IPS DF 6.9 (cell line): ENCODE measurements at regions not wholly inside any gene's neighbourhood (a gene's known extent, or its start where the extent isn't known, plus 50 kb on each side); places are given as distances from the start of the nearest gene placed in this dataset.

Source experiments
- DNase-seq: peaks from one replicate; pipeline ENCODE4 v3.0.0-alpha.2; 2013; ENCODE audit warnings: low read depth, low spot score
- H3K27ac ChIP-seq: one replicate; pipeline ENCODE4 v1.5.1; 2013; ENCODE audit warnings: low read length, control low read depth
- H3K27me3 ChIP-seq: 2 replicates; pipeline ENCODE4 v1.6.1; 2013; ENCODE audit warnings: mild to moderate bottlenecking, low read length; ENCODE audit not compliant: control insufficient read depth, insufficient read depth
- H3K36me3 ChIP-seq: 2 replicates; pipeline ENCODE4 v1.6.1; 2013; ENCODE audit warnings: low read length; ENCODE audit not compliant: control insufficient read depth, insufficient read depth
- H3K4me1 ChIP-seq: 2 replicates; pipeline ENCODE4 v1.6.1; 2013; ENCODE audit warnings: low read length; ENCODE audit not compliant: control insufficient read depth, insufficient read depth
- H3K4me3 ChIP-seq: 2 replicates; pipeline ENCODE4 v1.5.1; 2013; ENCODE audit warnings: mild to moderate bottlenecking, low read length
- H3K9me3 ChIP-seq: 2 replicates; pipeline ENCODE4 v1.6.1; 2013; ENCODE audit warnings: low read length, inconsistent platforms; ENCODE audit not compliant: control insufficient read depth, insufficient read depth
- WGBS: extraction: QIAGEN DNeasy Blood & Tissue Kit; methylation state at CpG from one replicate; pipeline ENCODE4 v1.1.7; 2013; ENCODE audit warnings: mixed read lengths, missing lambda C conversion rate; ENCODE audit not compliant: insufficient read length, insufficient coverage; 5-methylcytosine and 5-hydroxymethylcytosine counted together

DNA sequence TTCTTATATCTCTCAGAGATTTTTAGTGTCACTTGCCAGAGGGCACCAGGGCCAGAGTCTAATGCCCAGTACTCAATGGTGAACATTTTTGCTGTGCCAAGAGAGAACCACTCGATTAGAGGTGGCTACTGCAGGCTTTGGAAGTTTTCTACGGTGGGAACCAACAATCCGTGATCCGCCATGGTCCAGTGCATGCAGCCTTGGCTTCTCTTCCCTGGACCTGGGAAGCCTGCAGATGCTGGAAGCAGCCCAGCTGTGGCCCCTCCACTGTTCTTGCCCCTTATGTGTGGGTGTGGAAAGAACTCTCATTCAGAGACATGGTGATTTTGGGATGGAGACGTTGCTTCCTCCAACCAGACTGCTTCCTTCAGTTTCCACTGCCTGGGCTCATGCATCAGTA lies 224.2 kb downstream of the TSHZ3 start:
- Histone ChIP-seq H3K4me1 (no peaks in the 10 kb centered on the region), H3K36me3 (no peaks in the 10 kb centered on the region), H3K9me3 (no peaks in the 10 kb centered on the region), H3K4me3 (no peak overlapping the region), H3K27ac (no peak overlapping the region), H3K27me3 (no peaks in the 10 kb centered on the region)
- no CpG with 5 or more reads among the region's 5 CpGs for WGBS
- DNase-seq: no peak

DNA sequence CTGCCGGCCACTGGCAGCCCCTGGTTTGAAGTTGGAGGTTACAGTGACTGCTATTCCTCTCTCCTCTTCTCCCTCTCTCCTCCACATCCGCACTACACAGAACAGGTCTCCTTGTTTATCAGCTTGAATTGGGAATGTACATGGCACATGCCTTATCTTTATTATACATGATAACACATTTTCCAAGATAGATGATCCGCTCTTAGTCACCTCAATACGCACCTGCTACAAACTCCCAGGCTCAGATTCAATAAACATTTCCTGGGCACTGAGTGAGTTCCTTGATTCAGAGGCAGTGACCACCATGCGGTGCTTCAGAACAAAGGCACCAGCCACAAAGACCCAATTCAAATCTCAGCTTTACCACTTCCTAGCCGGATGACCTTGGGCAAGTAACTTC lies 227.7 kb downstream of the TSHZ3 start:
- Histone ChIP-seq H3K4me1 (no peaks in the 10 kb centered on the region), H3K27me3 (no peaks in the 10 kb centered on the region), H3K27ac (no peak overlapping the region), H3K9me3 (no peaks in the 10 kb centered on the region), H3K4me3 (no peak overlapping the region), H3K36me3 (no peaks in the 10 kb centered on the region)
- no CpG with 5 or more reads among the region's 6 CpGs for WGBS
- no peak for DNase-seq

DNA sequence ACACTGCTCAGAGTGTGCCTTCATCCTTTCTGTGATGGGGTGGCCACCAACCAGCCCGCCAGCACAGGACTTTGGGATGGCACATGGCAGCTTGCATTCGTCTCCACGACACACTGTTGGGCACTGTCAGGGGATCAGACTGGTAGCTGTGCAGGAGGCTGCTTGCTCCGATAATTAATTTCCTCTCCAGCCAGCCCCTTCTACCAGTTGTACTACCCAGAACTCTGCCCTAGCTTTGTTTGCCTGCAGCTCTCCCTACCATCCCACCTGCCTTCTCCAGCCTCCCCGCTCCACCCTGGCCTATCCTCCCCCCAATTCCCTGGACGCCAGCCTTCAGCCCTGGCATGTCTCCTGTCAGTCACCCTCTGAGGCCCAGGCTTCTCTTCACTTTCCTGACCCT lies 228.3 kb downstream of the TSHZ3 start:
- no peaks in the 10 kb centered on the region for H3K36me3 ChIP-seq
- H3K4me1 ChIP-seq: no peaks in the 10 kb centered on the region
- no CpG with 5 or more reads among the region's 6 CpGs for WGBS
- no peak overlapping the region for H3K4me3 ChIP-seq
- no peak overlapping the region for H3K27ac ChIP-seq
- no peaks in the 10 kb centered on the region for H3K27me3 ChIP-seq
- no peaks in the 10 kb centered on the region for H3K9me3 ChIP-seq
- no peak for DNase-seq

DNA sequence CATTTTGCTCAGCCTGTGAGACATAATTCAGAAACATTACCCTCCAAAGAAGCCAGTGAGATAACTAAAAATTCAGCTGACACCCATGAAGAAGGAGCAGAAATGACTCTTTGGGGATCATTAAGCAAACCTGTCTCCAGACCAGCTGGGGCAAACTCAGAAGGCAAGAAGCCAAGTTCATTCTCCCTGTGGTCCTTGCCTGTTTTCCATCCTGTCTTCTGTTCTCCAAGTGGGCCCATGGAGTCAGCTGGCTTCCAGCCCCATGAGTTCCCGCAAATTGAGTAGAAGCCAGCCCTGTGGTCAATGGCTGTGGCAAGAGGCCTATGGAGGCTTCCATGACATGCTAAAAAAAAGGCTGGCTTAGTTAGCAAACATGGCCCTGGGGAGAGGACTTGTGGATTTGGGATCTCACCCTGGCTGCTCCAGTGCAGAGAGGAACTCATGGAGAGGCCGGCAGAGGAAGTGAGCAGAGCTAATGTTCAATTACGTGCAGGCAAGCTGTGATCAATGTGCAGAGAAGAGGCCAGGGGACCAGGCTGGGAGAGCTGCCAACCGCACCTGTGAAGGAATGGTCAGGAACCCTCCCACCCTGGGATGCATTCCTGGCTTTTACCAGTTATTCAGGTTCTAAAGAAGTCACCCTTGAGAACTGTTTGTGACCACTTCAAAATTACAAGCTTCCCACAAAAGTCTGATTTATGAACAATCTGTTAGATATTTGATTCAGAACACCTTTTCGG lies 229.1 kb downstream of the TSHZ3 start:
- H3K4me1 ChIP-seq: no peaks in the 10 kb centered on the region
- H3K9me3 ChIP-seq: no peaks in the 10 kb centered on the region
- H3K4me3 ChIP-seq: no peak overlapping the region
- H3K27me3 ChIP-seq: no peaks in the 10 kb centered on the region
- H3K27ac ChIP-seq: no peak overlapping the region
- no peak for DNase-seq
- WGBS: no CpG with 5 or more reads among the region's 5 CpGs
- no peaks in the 10 kb centered on the region for H3K36me3 ChIP-seq

DNA sequence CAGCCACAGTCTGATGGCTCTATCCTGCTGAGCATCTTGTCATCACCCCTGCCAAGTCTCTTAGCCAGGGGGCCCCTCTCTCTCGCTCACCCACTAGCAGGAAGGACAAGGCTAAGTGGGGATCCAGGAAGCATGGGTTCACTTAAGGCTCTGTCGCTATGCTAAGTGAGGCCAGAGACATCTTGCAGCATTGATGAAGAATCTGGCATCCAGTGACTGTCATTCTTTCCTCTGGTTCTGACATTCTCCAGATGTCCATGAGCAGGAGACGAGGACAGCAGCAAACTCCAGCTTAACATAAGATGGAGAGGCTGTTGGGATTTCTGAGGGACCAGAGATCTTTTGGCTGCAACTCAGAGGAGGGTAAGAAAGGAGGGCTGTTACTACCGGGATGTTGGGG lies 230.2 kb downstream of the TSHZ3 start:
- no peak for DNase-seq
- Histone ChIP-seq H3K27ac (no peak overlapping the region), H3K4me3 (no peak overlapping the region), H3K27me3 (no peaks in the 10 kb centered on the region), H3K36me3 (no peaks in the 10 kb centered on the region), H3K9me3 (no peaks in the 10 kb centered on the region), H3K4me1 (no peaks in the 10 kb centered on the region)
- WGBS: no CpG with 5 or more reads among the region's 4 CpGs

DNA sequence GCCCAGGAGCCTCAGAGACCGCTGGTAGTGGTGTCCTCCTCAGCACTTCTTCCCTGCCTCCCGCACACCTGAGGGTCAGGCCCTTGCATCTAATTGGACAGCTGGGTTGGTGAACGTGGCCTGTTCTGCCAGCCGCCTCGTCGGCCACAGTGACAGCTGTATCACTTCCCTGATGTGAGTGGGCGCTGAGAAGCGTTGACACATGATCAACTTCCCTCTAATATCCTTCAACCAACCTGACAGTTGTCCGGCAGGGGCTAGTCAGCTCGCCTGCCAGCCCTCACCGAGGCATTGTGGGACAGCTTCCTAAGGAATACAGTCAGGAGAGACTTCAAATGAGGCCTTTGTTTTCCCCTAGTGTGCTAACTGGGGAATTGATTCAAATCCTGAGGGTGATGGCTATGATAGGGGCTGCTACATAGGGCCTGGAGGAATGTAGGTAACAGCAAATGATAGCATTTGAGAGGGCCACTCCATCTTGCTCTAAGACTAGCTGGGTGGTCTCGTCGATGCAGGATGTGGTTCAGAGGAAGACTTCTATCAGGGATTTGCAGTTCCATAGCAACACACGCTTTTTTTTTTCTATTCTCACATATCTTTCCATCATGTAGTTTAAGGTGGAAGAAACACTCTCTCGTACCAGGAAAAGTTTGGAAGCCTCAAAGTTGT lies 230.8 kb downstream of the TSHZ3 start:
- no peaks in the 10 kb centered on the region for H3K36me3 ChIP-seq
- no CpG with 5 or more reads among the region's 15 CpGs for WGBS
- DNase-seq: no peak
- no peaks in the 10 kb centered on the region for H3K27me3 ChIP-seq
- no peaks in the 10 kb centered on the region for H3K9me3 ChIP-seq
- H3K27ac ChIP-seq: no peak overlapping the region
- H3K4me3 ChIP-seq: no peak overlapping the region
- H3K4me1 ChIP-seq: no peaks in the 10 kb centered on the region

DNA sequence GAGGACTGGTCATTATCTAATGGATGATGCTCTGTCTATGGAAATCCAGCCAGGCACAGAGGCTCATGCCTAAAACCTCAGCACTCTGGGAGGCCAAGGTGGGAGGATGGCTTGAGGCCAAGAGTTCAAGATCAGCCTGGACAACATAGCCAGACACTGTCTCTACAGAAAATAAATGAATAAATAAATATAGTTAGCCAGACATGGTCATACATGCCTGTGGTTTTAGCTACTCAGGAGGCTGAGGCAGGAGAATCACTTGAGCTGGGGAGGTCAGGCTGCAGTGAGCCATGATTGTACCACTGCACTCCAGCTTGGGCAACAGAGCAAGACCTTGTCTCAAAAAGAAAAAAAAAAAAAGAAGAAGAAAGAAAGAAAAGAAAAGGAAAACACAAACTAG lies 234.7 kb downstream of the TSHZ3 start:
- H3K27ac ChIP-seq: no peak overlapping the region
- no peak overlapping the region for H3K4me3 ChIP-seq
- DNase-seq: no peak
- no peaks in the 10 kb centered on the region for H3K36me3 ChIP-seq
- H3K9me3 ChIP-seq: no peaks in the 10 kb centered on the region
- no peaks in the 10 kb centered on the region for H3K4me1 ChIP-seq
- H3K27me3 ChIP-seq: no peaks in the 10 kb centered on the region

DNA sequence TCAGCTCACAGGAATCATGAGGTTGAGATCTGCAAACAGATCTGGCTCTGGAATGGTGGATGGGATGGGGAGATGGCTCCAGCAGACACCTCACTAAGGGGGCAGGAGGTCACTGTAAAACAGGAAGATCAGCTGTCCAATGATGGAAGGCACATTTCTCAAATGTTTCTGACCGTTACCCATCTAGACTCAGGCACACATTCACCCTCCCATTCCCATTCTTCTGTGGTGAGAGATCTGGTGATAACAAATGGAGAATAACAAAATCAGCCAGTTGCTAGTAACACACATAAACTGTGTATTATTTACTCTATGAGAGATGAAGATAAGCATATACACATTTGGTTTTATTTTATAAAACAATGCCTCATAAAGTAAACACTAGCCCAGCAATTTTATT lies 235.9 kb downstream of the TSHZ3 start:
- H3K9me3 ChIP-seq: no peaks in the 10 kb centered on the region
- no peak overlapping the region for H3K27ac ChIP-seq
- no peak overlapping the region for H3K4me3 ChIP-seq
- no CpG with 5 or more reads among the region's 1 CpG for WGBS
- H3K27me3 ChIP-seq: no peaks in the 10 kb centered on the region
- no peaks in the 10 kb centered on the region for H3K36me3 ChIP-seq
- no peak for DNase-seq
- no peaks in the 10 kb centered on the region for H3K4me1 ChIP-seq

DNA sequence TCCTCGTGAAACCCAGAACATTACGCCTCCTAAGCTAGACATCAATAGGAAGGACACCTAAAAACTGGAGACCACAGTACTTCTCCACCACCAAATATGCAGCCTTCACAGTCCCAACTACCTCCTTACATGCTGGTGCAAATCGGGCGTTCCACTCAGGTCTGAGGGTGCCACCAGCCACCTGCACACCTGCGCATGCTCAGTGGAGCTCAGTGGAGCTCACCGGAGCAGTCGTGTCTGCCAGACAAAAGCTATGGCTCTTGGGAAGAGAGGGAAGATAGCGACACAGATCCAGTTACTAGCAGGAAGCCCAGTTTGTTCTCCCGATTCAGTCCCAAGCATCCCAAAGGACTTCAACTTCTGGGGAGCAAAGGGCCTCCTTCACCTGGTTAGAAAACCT lies 237.1 kb downstream of the TSHZ3 start:
- Histone ChIP-seq H3K36me3 (no peaks in the 10 kb centered on the region), H3K27me3 (no peaks in the 10 kb centered on the region), H3K4me1 (no peaks in the 10 kb centered on the region), H3K4me3 (no peak overlapping the region), H3K9me3 (no peaks in the 10 kb centered on the region), H3K27ac (no peak overlapping the region)
- no peak for DNase-seq
- no CpG with 5 or more reads among the region's 9 CpGs for WGBS

DNA sequence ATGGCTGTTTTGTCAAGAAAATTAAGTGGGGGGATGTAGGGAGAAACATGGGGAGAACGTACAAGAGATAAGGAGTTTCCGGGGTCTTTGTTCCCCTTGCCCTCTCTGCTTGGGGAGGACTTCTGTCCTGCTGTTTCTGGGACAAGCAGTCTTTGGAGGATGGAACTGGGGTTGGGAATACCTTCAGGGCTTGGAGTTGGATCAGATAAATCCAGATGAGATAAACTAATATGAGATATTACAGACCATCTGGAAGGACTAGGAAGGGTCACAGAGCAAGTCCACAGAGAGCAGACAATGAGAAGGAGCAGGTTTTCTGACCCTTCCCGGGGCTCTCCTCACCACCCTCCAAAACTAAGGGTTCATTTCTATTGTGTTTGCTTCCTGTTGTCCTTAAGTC lies 237.5 kb downstream of the TSHZ3 start:
- H3K4me3 ChIP-seq: no peak overlapping the region
- no peaks in the 10 kb centered on the region for H3K36me3 ChIP-seq
- WGBS: no CpG with 5 or more reads among the region's 3 CpGs
- H3K4me1 ChIP-seq: no peaks in the 10 kb centered on the region
- no peak for DNase-seq
- no peaks in the 10 kb centered on the region for H3K9me3 ChIP-seq
- no peak overlapping the region for H3K27ac ChIP-seq
- no peaks in the 10 kb centered on the region for H3K27me3 ChIP-seq

DNA sequence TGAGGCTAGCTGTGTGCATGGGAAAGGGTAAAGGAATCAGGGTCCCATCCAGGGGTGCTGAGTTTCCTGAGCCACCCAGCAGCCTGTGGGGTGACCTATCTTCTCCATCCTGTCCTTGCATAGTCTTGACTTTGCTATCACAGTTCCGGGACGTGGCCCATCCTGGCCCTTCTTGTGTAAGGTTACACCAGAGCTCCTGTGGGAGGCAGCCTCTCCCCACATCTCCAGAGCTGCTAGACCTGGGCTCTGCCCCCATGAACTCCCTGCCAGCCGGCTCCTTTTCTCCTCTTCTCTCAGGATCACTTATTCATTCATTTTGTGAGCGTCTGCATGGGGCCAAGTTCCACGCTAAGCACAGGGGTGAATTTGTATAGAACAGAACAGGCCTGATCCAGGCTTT lies 238.9 kb downstream of the TSHZ3 start:
- Histone ChIP-seq H3K9me3 (no peaks in the 10 kb centered on the region), H3K27ac (no peak overlapping the region), H3K36me3 (no peaks in the 10 kb centered on the region), H3K4me1 (no peaks in the 10 kb centered on the region), H3K27me3 (no peaks in the 10 kb centered on the region), H3K4me3 (no peak overlapping the region)
- WGBS: no CpG with 5 or more reads among the region's 5 CpGs
- no peak for DNase-seq
